Sigmoid colon (tissue), 6 donors: ENCODE measurements at regions not wholly inside any gene's neighbourhood (a gene's known extent, or its start where the extent isn't known, plus 50 kb on each side); places are given as distances from the start of the nearest gene placed in this dataset.

Experiments used
- DNase-seq: peaks from one replicate; pipeline ENCODE4 v3.0.0-alpha.2; 2019
- H3K27ac ChIP-seq, 4 donors: fragments of 200-600 bp; sonication (generic); one replicate each; pipeline ENCODE4 v1.5.1; 2016 to 2019; ENCODE audit warnings: mild to moderate bottlenecking in 1 of 4
- H3K27me3 ChIP-seq, 3 donors: fragments of 200-600 bp; sonication (generic); one replicate each; pipeline ENCODE4 v1.5.1; 2019; ENCODE audit warnings: mild to moderate bottlenecking in 1 of 3
- H3K36me3 ChIP-seq, 4 donors: fragments of 200-600 bp; sonication (generic); one replicate each; pipeline ENCODE4 v1.5.1; 2016 to 2019
- H3K4me1 ChIP-seq, 4 donors: fragments of 200-600 bp; sonication (generic); one replicate each; pipeline ENCODE4 v1.5.1; 2017 to 2019
- H3K4me3 ChIP-seq, 4 donors: fragments of 200-600 bp; sonication (generic); one replicate each; pipeline ENCODE4 v1.5.1; 2017 to 2019; ENCODE audit warnings: mild to moderate bottlenecking in 2 of 4, moderate library complexity in 1 of 4
- H3K9me3 ChIP-seq, 4 donors: fragments of 200-600 bp in 3 of 4; sonication (generic) in 3 of 4; one replicate each; pipeline versions ENCODE4 v1.5.1 to v1.6.1; 2013 to 2019
- EP300 ChIP-seq, 4 donors: sonication (generic); formaldehyde crosslinking; IDR thresholded peaks; one replicate each; pipeline ENCODE4 v1.6.1; 2017; ENCODE audit warnings: antibody characterized with exemption in 4 of 4
- POLR2A ChIP-seq, 2 donors: fragments of 450-650 bp; IDR thresholded peaks; one replicate each; pipeline ENCODE4 v1.6.1; 2016; ENCODE audit warnings: antibody characterized with exemption in 2 of 2, mild to moderate bottlenecking in 2 of 2, moderate library complexity in 2 of 2
- POLR2AphosphoS5 ChIP-seq, 4 donors: sonication (generic); formaldehyde crosslinking; IDR thresholded peaks; one replicate each; pipeline ENCODE4 v1.6.1; 2017; ENCODE audit warnings: antibody characterized with exemption in 4 of 4
- WGBS, 2 donors: extraction: QIAGEN DNeasy Blood & Tissue Kit; methylation state at CpG; one replicate each; pipeline ENCODE4 v1.1.7; 2013; 5-methylcytosine and 5-hydroxymethylcytosine counted together
- intact Hi-C: fragments of 100-400 bp; cut with DNase I; formaldehyde crosslinking; loops from one replicate; pipeline ENCODE4 v1.15.1; 2023
- TF ChIP-seq, protein P1 (sequence below), 4 experiments: fragments of 450-650 bp in 3 of 4; fragments of 200-600 bp in 1 of 4; IDR thresholded peaks; one replicate each; pipeline ENCODE4 v1.5.1; 2016 to 2019; ENCODE audit warnings: antibody characterized with exemption in 4 of 4, mild to moderate bottlenecking in 3 of 4, moderate library complexity in 2 of 4
- donor health status: healthy with polysubstance abuse.
- donor health status: healthy.

DNA sequence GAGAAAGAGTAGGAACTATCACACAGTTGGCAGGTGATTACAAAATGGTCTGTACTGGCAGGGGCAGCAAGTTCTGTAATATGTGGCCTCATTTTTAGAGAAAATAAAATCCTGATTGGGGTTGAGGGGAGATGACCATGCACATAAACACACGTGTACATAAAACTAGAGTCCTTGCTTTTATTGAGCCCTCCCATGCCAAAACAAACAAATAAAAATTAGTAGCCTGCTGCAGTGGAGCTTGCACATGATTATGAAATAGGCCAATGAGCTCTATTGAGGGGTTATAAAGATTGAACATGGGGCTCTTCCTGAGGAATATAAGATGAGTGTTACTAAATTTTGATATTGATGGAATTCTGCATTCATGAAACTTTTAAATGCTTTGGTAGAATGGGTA lies 248.4 kb downstream of the ELAVL2 start:
- H3K4me1 ChIP-seq = no peaks in the 10 kb centered on the region
- TF ChIP-seq POLR2A (IDR thresholded peaks at IDR 0.05) (no peak), POLR2AphosphoS5 (IDR thresholded peaks at IDR 0.05) (no peak), EP300 (IDR thresholded peaks at IDR 0.05) (no peak)
- TF ChIP-seq, protein P1, sequence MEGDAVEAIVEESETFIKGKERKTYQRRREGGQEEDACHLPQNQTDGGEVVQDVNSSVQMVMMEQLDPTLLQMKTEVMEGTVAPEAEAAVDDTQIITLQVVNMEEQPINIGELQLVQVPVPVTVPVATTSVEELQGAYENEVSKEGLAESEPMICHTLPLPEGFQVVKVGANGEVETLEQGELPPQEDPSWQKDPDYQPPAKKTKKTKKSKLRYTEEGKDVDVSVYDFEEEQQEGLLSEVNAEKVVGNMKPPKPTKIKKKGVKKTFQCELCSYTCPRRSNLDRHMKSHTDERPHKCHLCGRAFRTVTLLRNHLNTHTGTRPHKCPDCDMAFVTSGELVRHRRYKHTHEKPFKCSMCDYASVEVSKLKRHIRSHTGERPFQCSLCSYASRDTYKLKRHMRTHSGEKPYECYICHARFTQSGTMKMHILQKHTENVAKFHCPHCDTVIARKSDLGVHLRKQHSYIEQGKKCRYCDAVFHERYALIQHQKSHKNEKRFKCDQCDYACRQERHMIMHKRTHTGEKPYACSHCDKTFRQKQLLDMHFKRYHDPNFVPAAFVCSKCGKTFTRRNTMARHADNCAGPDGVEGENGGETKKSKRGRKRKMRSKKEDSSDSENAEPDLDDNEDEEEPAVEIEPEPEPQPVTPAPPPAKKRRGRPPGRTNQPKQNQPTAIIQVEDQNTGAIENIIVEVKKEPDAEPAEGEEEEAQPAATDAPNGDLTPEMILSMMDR (IDR thresholded peaks at IDR 0.05) = no peak
- no peak overlapping the region for H3K4me3 ChIP-seq
- no peaks in the 10 kb centered on the region for H3K36me3 ChIP-seq
- H3K9me3 ChIP-seq = no peaks in the 10 kb centered on the region
- WGBS, 2 donors = 5 to 58% methylated on average over 1 of the region's 1 CpG
- DNase-seq = no peak
- H3K27ac ChIP-seq = no peak overlapping the region
- no peaks in the 10 kb centered on the region for H3K27me3 ChIP-seq
- intact Hi-C loops = no loop called here

- Histone ChIP-seq H3K36me3 (no peaks in the 10 kb centered on the region), H3K27ac (no peak overlapping the region), H3K9me3 (no peaks in the 10 kb centered on the region), H3K4me3 (no peak overlapping the region), H3K27me3 (no peaks in the 10 kb centered on the region), H3K4me1 (no peaks in the 10 kb centered on the region)
- DNase-seq = no peak
- intact Hi-C loops = no loop called here
- TF ChIP-seq EP300 (IDR thresholded peaks at IDR 0.05) (no peak), POLR2AphosphoS5 (IDR thresholded peaks at IDR 0.05) (no peak), POLR2A (IDR thresholded peaks at IDR 0.05) (no peak)
- TF ChIP-seq, protein P1 (IDR thresholded peaks at IDR 0.05) = no peak
- WGBS, 2 donors = 84 to 89% methylated on average over 3 of the region's 3 CpGs
Measured at GRCh38 chr9:23581931-23582330, 244.1 kb downstream of the ELAVL2 start.

GRCh38 chr9:23582836-23583235 lies 243.2 kb downstream of the ELAVL2 start:
- H3K27ac ChIP-seq = no peak overlapping the region
- H3K4me1 ChIP-seq = peaks cover 0 to 7% (median 0%) of the 10 kb centered on the region in 4 donors
- DNase-seq = no peak
- no peaks in the 10 kb centered on the region for H3K27me3 ChIP-seq
- no peaks in the 10 kb centered on the region for H3K36me3 ChIP-seq
- 77 to 93% methylated on average over 4 of the region's 4 CpGs for WGBS, 2 donors
- no peak overlapping the region for H3K4me3 ChIP-seq
- no peak for TF ChIP-seq POLR2A (IDR thresholded peaks at IDR 0.05)
- TF ChIP-seq, protein P1 (IDR thresholded peaks at IDR 0.05) = no peak
- TF ChIP-seq EP300 (IDR thresholded peaks at IDR 0.05) = no peak
- TF ChIP-seq POLR2AphosphoS5 (IDR thresholded peaks at IDR 0.05) = no peak
- intact Hi-C loops = no loop called here
- no peaks in the 10 kb centered on the region for H3K9me3 ChIP-seq

DNA sequence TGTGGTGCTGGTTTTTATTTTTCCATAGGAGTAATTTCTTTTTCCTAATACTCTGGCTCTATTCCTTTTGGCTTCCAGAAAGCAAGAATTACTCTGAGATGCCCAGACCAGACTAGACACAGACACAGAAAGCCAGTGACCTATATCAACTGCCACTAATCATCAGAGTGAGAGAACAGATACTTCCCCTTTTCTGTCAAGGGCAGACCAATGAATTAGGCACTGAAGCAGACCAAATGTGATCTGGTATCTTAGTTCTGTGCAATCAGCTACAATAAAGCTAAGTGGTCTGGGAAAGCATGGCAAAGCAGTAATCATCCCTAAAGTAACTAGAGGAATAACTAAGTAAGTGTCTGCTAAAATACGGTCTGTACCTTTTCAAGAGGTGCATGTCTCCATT lies 239.1 kb downstream of the ELAVL2 start:
- intact Hi-C loops = no loop called here
- H3K4me3 ChIP-seq = no peak overlapping the region
- 88 to 96% methylated on average over 1 of the region's 1 CpG for WGBS, 2 donors
- no peaks in the 10 kb centered on the region for H3K36me3 ChIP-seq
- no peak for DNase-seq
- no peak overlapping the region for H3K27ac ChIP-seq
- no peaks in the 10 kb centered on the region for H3K27me3 ChIP-seq
- peaks cover 0 to 16% (median 3%) of the 10 kb centered on the region in 4 donors for H3K4me1 ChIP-seq
- TF ChIP-seq POLR2AphosphoS5 (IDR thresholded peaks at IDR 0.05) (no peak), POLR2A (IDR thresholded peaks at IDR 0.05) (no peak), EP300 (IDR thresholded peaks at IDR 0.05) (no peak)
- TF ChIP-seq, protein P1 (IDR thresholded peaks at IDR 0.05) = no peak
- no peaks in the 10 kb centered on the region for H3K9me3 ChIP-seq

DNA sequence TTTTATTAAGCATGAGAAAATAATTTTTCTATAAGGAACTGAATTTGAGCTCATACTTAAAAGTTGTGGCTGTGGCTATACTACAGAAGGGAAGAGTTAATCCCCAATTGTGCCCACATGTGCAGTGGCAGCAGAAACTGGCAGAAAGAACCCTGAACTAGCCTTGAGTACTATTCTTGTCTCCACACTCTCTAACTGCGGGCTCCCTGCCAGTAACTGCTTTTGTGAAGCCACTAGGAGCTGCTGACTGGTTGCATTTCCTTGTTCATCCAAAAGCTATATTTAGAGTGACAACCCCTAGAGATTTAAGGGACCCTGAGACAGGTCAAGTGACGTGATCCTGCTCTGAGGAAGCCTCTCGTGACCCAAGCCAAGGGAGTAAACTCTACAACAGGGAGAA lies 238.6 kb downstream of the ELAVL2 start:
- WGBS, 2 donors = 74 to 80% methylated on average over 3 of the region's 3 CpGs
- peak; percentile 64 for DNase-seq

More for the DNA sequence above, 238.6 kb downstream of the ELAVL2 start:
- H3K9me3 ChIP-seq = no peaks in the 10 kb centered on the region
- H3K4me3 ChIP-seq = no peak overlapping the region
- H3K36me3 ChIP-seq = no peaks in the 10 kb centered on the region
- no peaks in the 10 kb centered on the region for H3K27me3 ChIP-seq
- intact Hi-C loops = no loop called here
- TF ChIP-seq POLR2AphosphoS5 (IDR thresholded peaks at IDR 0.05) (no peak), POLR2A (IDR thresholded peaks at IDR 0.05) (no peak), EP300 (IDR thresholded peaks at IDR 0.05) (no peak)
- TF ChIP-seq, protein P1 (IDR thresholded peaks at IDR 0.05) = no peak
- no peak overlapping the region for H3K27ac ChIP-seq
- peaks cover 0 to 16% (median 3%) of the 10 kb centered on the region in 4 donors for H3K4me1 ChIP-seq
